Osteoblast (primary cell): ENCODE measurements at regions not wholly inside any gene's neighbourhood (a gene's known extent, or its start where the extent isn't known, plus 50 kb on each side); places are given as distances from the start of the nearest gene placed in this dataset.

Experiments used
- DNase-seq: peaks from one replicate; pipeline ENCODE4 v3.0.0; 2011; ENCODE audit warnings: low spot score, mixed read lengths; ENCODE audit not compliant: insufficient read length; ENCODE audit errors: missing footprints
- H2AFZ ChIP-seq: 2 replicates; pipeline ENCODE4 v1.6.0; 2011; ENCODE audit warnings: mild to moderate bottlenecking, low read length
- H3K27ac ChIP-seq: 2 replicates; pipeline ENCODE4 v1.5.1; 2011; ENCODE audit warnings: mild to moderate bottlenecking, low read depth, low read length, moderate library complexity
- H3K27me3 ChIP-seq: 2 replicates; pipeline ENCODE4 v1.6.0; 2012; ENCODE audit warnings: mild to moderate bottlenecking, control low read depth, inconsistent platforms, low read length, moderate library complexity; ENCODE audit not compliant: insufficient read depth
- H3K36me3 ChIP-seq: 2 replicates; pipeline ENCODE4 v1.5.1; 2011; ENCODE audit warnings: mild to moderate bottlenecking, low read length, control low read depth, moderate library complexity; ENCODE audit not compliant: insufficient read depth
- H3K4me1 ChIP-seq: 2 replicates; pipeline ENCODE4 v1.5.1; 2011; ENCODE audit warnings: mild to moderate bottlenecking, low read length, control low read depth, moderate library complexity; ENCODE audit not compliant: insufficient read depth
- H3K4me2 ChIP-seq: 2 replicates; pipeline ENCODE4 v1.6.0; 2011; ENCODE audit warnings: mild to moderate bottlenecking, low read length; ENCODE audit not compliant: insufficient read depth
- H3K4me3 ChIP-seq: fragments of 200-600 bp; sonication (generic); 3 replicates; pipeline ENCODE4 v1.5.1; 2012; ENCODE audit warnings: mild to moderate bottlenecking, low read length, inconsistent platforms; ENCODE audit not compliant: insufficient read depth
- H3K79me2 ChIP-seq: 2 replicates; pipeline ENCODE4 v1.6.0; 2012; ENCODE audit warnings: mild to moderate bottlenecking, low read length, control low read depth, inconsistent platforms; ENCODE audit not compliant: insufficient read depth
- H3K9me3 ChIP-seq: 2 replicates; pipeline ENCODE4 v1.5.1; 2011; ENCODE audit warnings: low read depth, low read length, control low read depth
- H4K20me1 ChIP-seq: 2 replicates; pipeline ENCODE4 v1.6.0; 2012; ENCODE audit warnings: mild to moderate bottlenecking, low read length, control low read depth; ENCODE audit not compliant: insufficient read depth
- CTCF ChIP-seq: IDR thresholded peaks from 2 replicates; pipeline ENCODE4 v1.5.1; 2011; ENCODE audit warnings: mild to moderate bottlenecking, low read depth, low read length, moderate library complexity; ENCODE audit errors: extremely low read depth

DNA sequence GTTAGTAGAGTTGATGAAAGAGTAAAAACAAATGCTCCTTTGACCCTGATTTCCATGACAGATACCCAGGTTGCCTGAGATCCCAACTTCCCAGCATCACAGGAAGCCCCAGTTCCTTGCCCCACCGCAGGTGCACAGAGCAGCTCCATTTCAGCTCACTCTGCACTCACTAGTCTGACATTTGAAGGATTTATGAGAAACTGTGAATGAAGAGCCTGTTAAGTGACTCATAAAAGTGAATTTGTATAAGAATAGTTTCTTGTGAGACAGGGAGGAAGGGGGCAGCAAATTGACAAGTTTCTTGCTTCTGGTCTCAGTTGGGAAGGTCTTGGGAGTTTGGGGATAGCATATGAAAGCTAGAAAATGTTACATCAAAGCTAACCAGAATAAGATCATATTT, 248.7 kb upstream of the ATP5MC3 start:
- H3K79me2 ChIP-seq, result no peaks in the 10 kb centered on the region

GRCh38 chr2:175418224-175418835, 236.8 kb upstream of the ATP5MC3 start:
- DNase-seq, result no peak
- no peak for TF ChIP-seq CTCF
- Histone ChIP-seq H3K4me1 (no peaks in the 10 kb centered on the region), H3K27ac (no peak overlapping the region), H3K27me3 (no peaks in the 10 kb centered on the region), H3K4me2 (no peak overlapping the region), H3K79me2 (no peaks in the 10 kb centered on the region), H4K20me1 (no peaks in the 10 kb centered on the region), H3K36me3 (no peaks in the 10 kb centered on the region), H3K4me3 (no peak overlapping the region), H2AFZ (no peak overlapping the region), H3K9me3 (no peaks in the 10 kb centered on the region)

More for the DNA sequence above, 248.7 kb upstream of the ATP5MC3 start:
- no peaks in the 10 kb centered on the region for H3K4me1 ChIP-seq
- no peak overlapping the region for H3K4me2 ChIP-seq
- no peak for TF ChIP-seq CTCF
- H3K27ac ChIP-seq, result no peak overlapping the region
- H2AFZ ChIP-seq, result no peak overlapping the region
- no peaks in the 10 kb centered on the region for H4K20me1 ChIP-seq
- H3K9me3 ChIP-seq, result no peaks in the 10 kb centered on the region
- DNase-seq, result no peak
- no peaks in the 10 kb centered on the region for H3K36me3 ChIP-seq
- no peak overlapping the region for H3K4me3 ChIP-seq
- H3K27me3 ChIP-seq, result no peaks in the 10 kb centered on the region

DNA sequence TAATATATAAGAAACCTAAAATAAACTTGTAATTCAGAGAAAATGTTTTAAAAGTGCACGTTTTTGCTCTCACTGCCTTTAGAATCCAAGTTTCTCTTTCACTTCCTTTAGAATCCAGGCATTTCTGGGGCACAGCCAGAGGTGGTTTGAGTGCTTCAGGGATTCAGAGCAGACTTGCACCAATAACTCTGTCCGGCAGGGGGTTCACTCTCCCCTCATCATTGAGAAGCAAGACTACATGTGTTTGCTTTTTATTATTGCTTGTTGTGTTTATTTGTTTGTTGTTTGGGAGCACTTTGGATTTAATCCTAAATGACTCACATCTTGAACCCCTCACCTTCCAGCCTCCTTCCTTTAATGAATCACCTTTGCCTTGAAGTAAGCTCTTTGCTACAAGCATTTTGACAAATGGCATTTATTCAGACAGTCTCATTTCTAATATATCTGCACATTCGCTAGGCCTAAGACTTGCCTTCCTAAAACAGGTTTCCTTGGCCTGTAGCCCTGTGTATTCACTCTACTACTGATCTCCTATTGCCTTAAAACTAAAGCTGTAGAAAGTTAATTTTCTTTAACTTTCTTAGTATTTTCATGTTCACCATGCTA, 233.5 kb upstream of the ATP5MC3 start:
- no peaks in the 10 kb centered on the region for H3K9me3 ChIP-seq
- DNase-seq, result no peak
- H3K4me3 ChIP-seq, result no peak overlapping the region

More for the DNA sequence above, 233.5 kb upstream of the ATP5MC3 start:
- Histone ChIP-seq H3K4me2 (peak overlapping the region; percentile 50), H3K27me3 (no peaks in the 10 kb centered on the region), H2AFZ (no peak overlapping the region), H3K4me1 (no peaks in the 10 kb centered on the region), H3K36me3 (no peaks in the 10 kb centered on the region), H3K79me2 (no peaks in the 10 kb centered on the region), H4K20me1 (no peaks in the 10 kb centered on the region), H3K27ac (no peak overlapping the region)
- peak; percentile 69 for TF ChIP-seq CTCF
